ENCODE measurements at regions not wholly inside any gene's neighbourhood (a gene's known extent, or its start where the extent isn't known, plus 50 kb on each side); places are given as distances from the start of the nearest gene placed in this dataset.

- DNase-seq (ENCODE audit: low read depth, low spot score): no peak
Measured at GRCh38 chr7:131218727-131219128, 108.9 kb upstream of the MKLN1 start.

- DNase-seq (ENCODE audit: low read depth, low spot score): no peak
Measured at GRCh38 chr7:131219312-131220041, 108.2 kb upstream of the MKLN1 start.

GRCh38 chr7:131221061-131221460 is 106.6 kb upstream of the MKLN1 start:
- DNase-seq (ENCODE audit: low read depth, low spot score): no peak

GRCh38 chr7:131222171-131222570 is 105.5 kb upstream of the MKLN1 start:
- no peak for DNase-seq (ENCODE audit: low read depth, low spot score)

- no peak for DNase-seq (ENCODE audit: low read depth, low spot score)
Measured at GRCh38 chr7:131223151-131223550, 104.5 kb upstream of the MKLN1 start.

GRCh38 chr7:131224996-131225395 is 102.7 kb upstream of the MKLN1 start:
- DNase-seq (ENCODE audit: low read depth, low spot score): no peak

- DNase-seq (ENCODE audit: low read depth, low spot score): no peak
Measured at GRCh38 chr7:131225619-131226513, 101.8 kb upstream of the MKLN1 start.

GRCh38 chr7:131226514-131226865 is 101.2 kb upstream of the MKLN1 start:
- DNase-seq (ENCODE audit: low read depth, low spot score): no peak

- no peak for DNase-seq (ENCODE audit: low read depth, low spot score)
Measured at GRCh38 chr7:131231381-131232220, 96.1 kb upstream of the MKLN1 start.

GRCh38 chr7:131232768-131233167 is 94.9 kb upstream of the MKLN1 start:
- DNase-seq (ENCODE audit: low read depth, low spot score): no peak

- DNase-seq (ENCODE audit: low read depth, low spot score): no peak
Measured at GRCh38 chr7:131233193-131233592, 94.5 kb upstream of the MKLN1 start.

- DNase-seq (ENCODE audit: low read depth, low spot score): no peak
Measured at GRCh38 chr7:131234719-131235488, 92.8 kb upstream of the MKLN1 start.

- no peak for DNase-seq (ENCODE audit: low read depth, low spot score)
Measured at GRCh38 chr7:131235489-131236317, 92.0 kb upstream of the MKLN1 start.

GRCh38 chr7:131236318-131236672 is 91.4 kb upstream of the MKLN1 start:
- DNase-seq (ENCODE audit: low read depth, low spot score): no peak

GRCh38 chr7:131238347-131238931 is 89.2 kb upstream of the MKLN1 start:
- no peak for DNase-seq (ENCODE audit: low read depth, low spot score)

GRCh38 chr7:131241386-131241785 is 86.3 kb upstream of the MKLN1 start:
- DNase-seq (ENCODE audit: low read depth, low spot score): no peak

- no peak for DNase-seq (ENCODE audit: low read depth, low spot score)
Measured at GRCh38 chr7:131242123-131242650, 85.5 kb upstream of the MKLN1 start.

- DNase-seq (ENCODE audit: low read depth, low spot score): peak; percentile 80
Measured at GRCh38 chr7:131244259-131244852, 83.3 kb upstream of the MKLN1 start.

GRCh38 chr7:131249003-131249402 is 78.7 kb upstream of the MKLN1 start:
- peak; percentile 31 for DNase-seq (ENCODE audit: low read depth, low spot score)

Data from ELF-1 (cell line).